Loucy (cell line): ENCODE measurements at regions not wholly inside any gene's neighbourhood (a gene's known extent, or its start where the extent isn't known, plus 50 kb on each side); places are given as distances from the start of the nearest gene placed in this dataset.
"Not testable (repeated sequence)": the region's sequence is repeated elsewhere in the genome, so short reads cannot be mapped to it uniquely, and the experiment has no call there.

ENCODE experiments used
- H2AFZ ChIP-seq: fragments of 200-600 bp; sonication (generic); 2 replicates; pipeline ENCODE4 v1.6.0; 2016; ENCODE audit warnings: antibody characterized with exemption, mild to moderate bottlenecking, low read length, moderate library complexity
- H3F3A ChIP-seq: fragments of 200-600 bp; 2 replicates; pipeline ENCODE4 v1.6.0; 2016; ENCODE audit warnings: antibody characterized with exemption, low read depth, mild to moderate bottlenecking
- H3K27me3 ChIP-seq: fragments of 200-600 bp; sonication (generic); 2 replicates; pipeline ENCODE4 v1.6.1; 2014; ENCODE audit warnings: low read length, mild to moderate bottlenecking; ENCODE audit not compliant: insufficient read depth, poor library complexity, severe bottlenecking
- H3K36me3 ChIP-seq: fragments of 200-600 bp; sonication (generic); 2 replicates; pipeline ENCODE4 v1.6.1; 2016; ENCODE audit warnings: low read length; ENCODE audit not compliant: insufficient read depth
- H3K4me1 ChIP-seq: fragments of 200-600 bp; sonication (generic); 2 replicates; pipeline ENCODE4 v1.5.1; 2014; ENCODE audit warnings: low read length, mild to moderate bottlenecking; ENCODE audit not compliant: insufficient read depth, poor library complexity, severe bottlenecking
- H3K4me2 ChIP-seq: fragments of 200-600 bp; sonication (generic); 2 replicates; pipeline ENCODE4 v1.6.0; 2014; ENCODE audit warnings: antibody characterized with exemption, low read length, low read depth, mild to moderate bottlenecking; ENCODE audit not compliant: poor library complexity, severe bottlenecking
- H3K4me3 ChIP-seq: fragments of 200-600 bp; sonication (generic); 2 replicates; pipeline ENCODE4 v1.5.1; 2014; ENCODE audit warnings: low read length, mild to moderate bottlenecking, mixed read lengths; ENCODE audit not compliant: poor library complexity, severe bottlenecking
- H3K79me2 ChIP-seq: fragments of 200-600 bp; sonication (generic); 2 replicates; pipeline ENCODE4 v1.6.1; 2014; ENCODE audit warnings: low read length; ENCODE audit not compliant: insufficient read depth
- H3K9ac ChIP-seq: fragments of 200-600 bp; sonication (generic); 2 replicates; pipeline ENCODE4 v1.6.0; 2014; ENCODE audit warnings: mild to moderate bottlenecking, low read depth, low read length, moderate library complexity; ENCODE audit not compliant: poor library complexity, severe bottlenecking
- H3K9me2 ChIP-seq: fragments of 200-600 bp; sonication (generic); replicated peaks from 2 replicates; pipeline ENCODE4 v1.6.1; 2016; ENCODE audit warnings: low read depth, low read length, mixed read lengths
- H3K9me3 ChIP-seq: fragments of 200-600 bp; sonication (generic); 2 replicates; pipeline ENCODE4 v1.6.1; 2014; ENCODE audit warnings: mild to moderate bottlenecking, antibody characterized with exemption, low read length, low read depth; ENCODE audit not compliant: insufficient read depth
- H4K20me1 ChIP-seq: fragments of 200-600 bp; sonication (generic); 2 replicates; pipeline ENCODE4 v1.6.0; 2014; ENCODE audit warnings: antibody characterized with exemption, low read length, mild to moderate bottlenecking; ENCODE audit not compliant: insufficient read depth, poor library complexity, severe bottlenecking
- CTCF ChIP-seq: fragments of 200-600 bp; sonication (generic); conservative IDR thresholded peaks from 2 replicates; pipeline ENCODE4 v1.5.1; 2014; ENCODE audit warnings: mild to moderate bottlenecking, antibody characterized with exemption, low read length
- EZH2phosphoT487 ChIP-seq: fragments of 200-600 bp; IDR thresholded peaks from 2 replicates; pipeline ENCODE4 v1.6.1; 2018; ENCODE audit warnings: antibody characterized with exemption, mild to moderate bottlenecking, moderate library complexity, borderline replicate concordance

GRCh38 chr16:86351041-86351784 is 159.1 kb upstream of the FOXF1 start:
- Histone ChIP-seq H3K36me3 (no peaks in the 10 kb centered on the region), H4K20me1 (no peaks in the 10 kb centered on the region), H3K9ac (no peak overlapping the region), H3K9me2 (no peaks in the 10 kb centered on the region), H2AFZ (no peak overlapping the region), H3K4me1 (no peaks in the 10 kb centered on the region), H3K27me3 (no peaks in the 10 kb centered on the region), H3F3A (no peaks in the 10 kb centered on the region), H3K4me2 (no peak overlapping the region), H3K4me3 (no peak overlapping the region), H3K79me2 (no peaks in the 10 kb centered on the region), H3K9me3 (no peaks in the 10 kb centered on the region; the same call in 1 of the 2 replicates)
- TF ChIP-seq EZH2phosphoT487 (no peak), CTCF (no peak)

DNA sequence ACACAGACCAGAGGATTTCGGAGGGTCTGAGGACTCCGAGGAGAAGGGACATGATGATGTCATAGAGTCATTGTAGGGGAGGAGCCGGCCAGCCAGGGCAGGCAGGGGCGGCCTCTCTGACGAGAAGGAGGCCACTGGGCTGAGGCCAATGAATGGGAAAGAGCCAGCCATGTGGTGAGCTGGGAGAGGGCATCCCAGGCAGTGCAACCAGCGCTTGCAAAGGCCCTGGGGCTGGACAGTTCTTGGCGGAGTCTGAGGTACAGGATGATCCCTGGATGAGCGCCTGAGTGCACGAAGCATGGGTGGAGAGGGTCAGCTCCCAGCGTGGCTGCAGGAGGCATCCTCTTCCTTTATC is 158.6 kb upstream of the FOXF1 start:
- H3K79me2 ChIP-seq, H3K4me3 ChIP-seq, H3K36me3 ChIP-seq, H2AFZ ChIP-seq, H3K9me3 ChIP-seq, H3K4me2 ChIP-seq, H3K27me3 ChIP-seq, H3K9ac ChIP-seq, H3F3A ChIP-seq, H3K9me2 ChIP-seq, H4K20me1 ChIP-seq, H3K4me1 ChIP-seq: not testable (repeated sequence)

GRCh38 chr16:86353148-86353547 is 157.2 kb upstream of the FOXF1 start:
- Histone ChIP-seq H2AFZ (no peak overlapping the region), H3K36me3 (no peaks in the 10 kb centered on the region), H3K79me2 (no peaks in the 10 kb centered on the region), H3K27me3 (no peaks in the 10 kb centered on the region), H3K9me2 (no peaks in the 10 kb centered on the region), H3K4me3 (no peak overlapping the region), H3F3A (no peaks in the 10 kb centered on the region), H4K20me1 (no peaks in the 10 kb centered on the region), H3K9ac (no peak overlapping the region), H3K4me1 (no peaks in the 10 kb centered on the region), H3K4me2 (no peak overlapping the region), H3K9me3 (no peaks in the 10 kb centered on the region; the same call in 1 of the 2 replicates)
- TF ChIP-seq EZH2phosphoT487 (no peak), CTCF (no peak)

DNA sequence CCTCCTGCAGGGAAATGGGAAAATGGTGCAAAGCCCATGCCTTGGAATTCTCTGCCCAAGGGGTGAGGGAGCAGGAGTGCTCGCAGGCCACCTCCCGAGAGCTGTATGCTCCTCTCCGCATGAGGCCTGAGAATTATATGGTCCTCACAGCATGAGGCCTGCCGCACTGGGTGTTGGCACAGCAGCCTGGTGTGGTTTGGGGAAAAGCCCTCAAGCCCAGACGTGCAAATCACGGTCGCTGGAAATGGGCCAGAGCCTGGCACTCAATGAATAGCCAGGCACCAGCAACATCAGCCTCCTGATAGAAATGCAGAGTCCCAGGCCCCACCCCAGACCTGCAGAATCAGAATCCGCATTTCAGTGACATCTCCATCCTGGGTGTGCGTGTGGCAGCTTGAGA is 156.4 kb upstream of the FOXF1 start:
- Histone ChIP-seq H3K9me2 (no peaks in the 10 kb centered on the region), H2AFZ (no peak overlapping the region)

More for the DNA sequence above, 156.4 kb upstream of the FOXF1 start:
- H4K20me1 ChIP-seq: no peaks in the 10 kb centered on the region
- no peaks in the 10 kb centered on the region for H3K36me3 ChIP-seq
- H3K9me3 ChIP-seq: no peaks in the 10 kb centered on the region; the same call in 1 of the 2 replicates
- H3K4me2 ChIP-seq: no peak overlapping the region
- no peak for TF ChIP-seq CTCF
- no peak for TF ChIP-seq EZH2phosphoT487
- H3K27me3 ChIP-seq: no peaks in the 10 kb centered on the region
- H3K4me3 ChIP-seq: no peak overlapping the region
- no peak overlapping the region for H3K9ac ChIP-seq
- H3F3A ChIP-seq: no peaks in the 10 kb centered on the region
- H3K4me1 ChIP-seq: no peaks in the 10 kb centered on the region
- H3K79me2 ChIP-seq: no peaks in the 10 kb centered on the region
